ENCODE measurements at regions not wholly inside any gene's neighbourhood (a gene's known extent, or its start where the extent isn't known, plus 50 kb on each side); places are given as distances from the start of the nearest gene placed in this dataset.
A peak's percentile ranks its signal among the peaks of the same experiment; 100 is the strongest.
"Not testable (repeated sequence)": the region's sequence is repeated elsewhere in the genome, so short reads cannot be mapped to it uniquely, and the experiment has no call there.

DNA sequence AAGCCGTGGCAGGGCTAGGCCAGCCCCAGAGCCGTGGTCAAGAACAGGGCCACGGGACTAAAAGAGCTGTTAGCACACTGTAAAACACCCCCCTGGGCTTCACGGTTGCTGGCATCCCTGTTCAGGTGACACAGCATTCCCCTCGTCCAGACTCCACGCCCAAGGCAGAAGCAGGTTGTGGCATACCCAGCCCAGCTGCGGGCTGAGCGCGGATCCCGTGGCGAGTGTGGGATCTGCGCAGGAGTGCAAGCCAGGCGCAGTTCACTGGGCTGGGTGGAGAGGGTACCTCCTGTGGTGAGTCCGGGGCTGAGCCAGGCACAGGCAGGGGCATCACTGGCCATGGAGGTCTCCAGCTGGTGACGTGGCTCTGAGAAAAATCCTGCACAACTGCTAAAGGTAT is 199.1 kb downstream of the FZD1 start:
- DNase-seq (ENCODE audit: low read depth), result no peak

- DNase-seq (ENCODE audit: low read depth), result peak; percentile 14
These were observed 201.4 kb downstream of the FZD1 start for GRCh38 chr7:91465595-91466061.

GRCh38 chr7:91468256-91468655 is 204.0 kb downstream of the FZD1 start:
- no peak for DNase-seq (ENCODE audit: low read depth)

DNA sequence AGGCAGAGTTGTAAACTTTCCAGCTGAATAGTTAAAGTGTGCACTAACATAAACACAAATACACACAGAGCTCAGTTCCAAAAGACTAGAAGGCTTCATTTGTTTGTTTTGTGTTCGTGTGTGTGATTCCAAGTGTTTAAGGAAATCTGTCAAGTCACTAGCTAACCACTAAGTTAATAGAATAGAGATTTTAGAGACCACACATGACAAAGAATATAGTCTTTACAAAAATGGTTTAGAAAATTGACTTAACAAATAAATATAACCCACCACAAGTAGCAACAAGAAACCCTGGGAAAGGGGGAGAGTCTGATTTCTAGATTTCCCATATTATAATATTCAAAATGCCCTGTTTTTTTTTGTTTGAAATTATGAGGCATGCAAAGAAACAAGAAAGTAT is 209.4 kb downstream of the FZD1 start:
- DNase-seq (ENCODE audit: low read depth), result no peak

DNA sequence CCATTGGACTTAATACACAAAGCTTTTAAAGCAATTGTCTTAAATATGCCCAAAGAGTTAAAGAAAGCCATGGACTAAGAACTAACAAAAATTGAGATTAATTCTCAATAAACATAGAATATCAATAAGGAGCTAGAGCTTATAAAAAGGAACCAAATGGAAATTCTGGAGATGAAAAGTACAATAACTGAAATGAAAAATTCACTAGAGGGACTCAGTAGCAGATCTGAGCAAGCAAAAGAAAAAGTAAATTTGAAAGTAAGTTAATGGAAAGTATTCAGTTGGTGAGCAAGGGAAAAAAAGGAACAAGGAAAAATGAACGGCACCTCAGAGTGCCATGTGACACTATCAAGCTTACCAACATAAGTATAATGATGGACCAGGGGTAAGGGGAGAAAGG is 209.8 kb downstream of the FZD1 start:
- no peak for DNase-seq (ENCODE audit: low read depth)

GRCh38 chr7:91480470-91480869 is 216.2 kb downstream of the FZD1 start:
- DNase-seq (ENCODE audit: low read depth), result not testable (repeated sequence)

GRCh38 chr7:91491868-91492267 is 227.6 kb downstream of the FZD1 start:
- DNase-seq (ENCODE audit: low read depth), result peak; percentile 1

DNA sequence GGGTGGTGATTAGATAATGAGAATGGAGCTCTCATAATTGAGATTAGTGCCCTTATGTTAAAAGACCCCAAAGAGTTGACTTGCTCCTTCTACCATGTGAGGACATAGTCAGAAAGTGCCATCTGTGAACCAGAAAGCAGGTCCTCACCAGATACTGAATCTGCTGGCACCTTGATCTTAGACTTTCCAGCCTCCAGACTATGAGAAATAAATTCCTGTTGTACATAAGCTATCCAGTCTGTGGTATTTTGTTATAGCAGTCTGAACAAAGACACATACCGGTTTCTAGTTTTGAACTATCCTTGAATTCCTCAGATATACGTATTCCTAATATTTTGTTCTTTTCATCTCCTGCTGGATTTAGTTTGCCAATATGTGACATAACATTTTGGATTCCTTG is 228.1 kb downstream of the FZD1 start:
- DNase-seq (ENCODE audit: low read depth), result no peak

DNA sequence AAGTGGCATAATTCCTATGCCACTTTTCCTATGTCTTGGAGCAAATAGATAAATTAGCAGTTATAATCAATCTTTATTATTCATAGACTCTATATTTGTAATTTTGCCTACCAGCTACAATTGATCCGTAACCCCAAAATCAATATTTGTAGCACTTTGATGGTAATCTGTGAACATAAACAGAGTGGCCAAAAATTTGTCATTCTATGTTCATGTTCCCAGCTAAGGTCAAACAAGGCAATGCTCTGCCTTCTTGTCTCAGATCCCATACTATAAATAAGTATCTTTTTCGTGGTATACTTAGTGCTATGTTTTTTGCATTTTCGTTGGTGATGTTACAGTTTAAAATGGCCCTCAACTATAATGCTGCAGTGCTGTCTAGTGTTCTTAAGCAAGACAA is 228.5 kb downstream of the FZD1 start:
- no peak for DNase-seq (ENCODE audit: low read depth)

- DNase-seq (ENCODE audit: low read depth), result no peak
These were observed 230.2 kb downstream of the FZD1 start for GRCh38 chr7:91494450-91494849.

DNA sequence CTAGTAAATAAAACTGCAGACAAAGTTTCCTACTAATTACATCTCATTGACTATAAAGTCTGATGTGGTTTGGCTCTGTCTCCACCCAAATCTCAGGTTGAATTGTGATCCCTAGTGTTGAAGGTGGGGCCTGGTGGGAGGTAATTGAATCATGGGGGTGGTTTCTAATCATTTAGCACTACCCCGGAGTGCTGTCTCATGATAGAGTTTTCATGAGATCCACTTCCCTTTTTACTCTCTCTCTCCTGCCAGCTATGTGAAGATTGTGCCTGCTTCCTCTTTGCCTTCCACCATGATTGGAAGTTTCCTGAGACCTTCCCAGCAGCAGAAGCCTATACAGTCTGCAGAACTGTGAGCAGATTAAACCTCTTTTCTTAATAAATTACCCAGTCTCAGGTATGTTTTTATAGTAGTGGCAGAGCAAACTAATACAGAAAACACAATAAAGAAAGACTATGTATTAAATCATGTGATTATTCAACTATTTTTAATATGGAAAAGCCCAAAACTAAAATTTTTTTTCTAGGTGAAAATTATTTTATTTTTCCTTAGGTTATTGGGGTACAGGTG is 232.1 kb downstream of the FZD1 start:
- DNase-seq (ENCODE audit: low read depth), result no peak

DNA sequence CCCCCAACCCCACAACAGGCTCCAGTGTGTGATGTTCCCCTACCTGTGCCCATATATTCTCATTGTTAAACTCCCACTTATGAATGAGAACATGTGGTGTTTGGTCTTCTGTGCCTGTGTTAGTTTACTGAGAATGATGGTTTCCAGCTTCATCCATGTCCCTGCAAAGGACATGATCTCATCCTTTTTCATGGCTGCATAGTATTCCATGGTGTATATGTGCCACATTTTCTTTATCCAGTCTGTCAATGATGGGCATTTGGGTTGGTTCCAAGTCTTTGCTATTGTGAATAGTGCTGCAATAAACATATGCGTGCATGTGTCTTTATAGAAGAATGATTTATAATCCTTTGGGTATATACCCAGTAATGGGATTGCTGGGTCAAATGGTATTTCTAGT is 233.0 kb downstream of the FZD1 start:
- not testable (repeated sequence) for DNase-seq (ENCODE audit: low read depth)

DNA sequence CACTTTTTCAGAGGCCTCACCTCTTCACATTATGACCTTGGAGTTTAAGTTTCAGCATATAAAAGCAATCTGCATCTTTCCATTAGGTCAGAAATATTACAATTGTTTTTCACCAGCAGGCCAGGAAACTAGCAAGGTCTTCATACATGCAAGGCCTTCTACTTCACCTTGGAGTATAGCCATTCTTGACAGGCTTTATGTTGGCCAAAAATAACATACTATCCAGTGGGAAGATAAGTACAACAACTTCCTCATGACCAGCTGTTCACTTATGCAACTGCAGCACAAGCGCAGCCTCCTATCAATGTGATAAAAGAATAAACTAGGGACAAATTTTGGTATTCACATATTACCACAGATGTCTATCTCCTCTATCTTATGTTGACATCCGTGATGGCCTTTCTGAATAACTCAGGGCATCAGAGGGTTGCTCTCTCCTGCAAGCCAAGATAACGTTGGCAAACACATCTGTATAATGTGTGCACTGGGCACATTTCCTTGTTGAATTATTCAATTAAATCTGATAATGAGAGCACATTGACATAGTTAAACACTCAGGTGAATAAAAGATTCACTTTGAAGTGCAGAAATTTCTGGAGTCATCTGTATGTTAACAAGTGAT is 239.8 kb downstream of the FZD1 start:
- DNase-seq (ENCODE audit: low read depth), result no peak

DNA sequence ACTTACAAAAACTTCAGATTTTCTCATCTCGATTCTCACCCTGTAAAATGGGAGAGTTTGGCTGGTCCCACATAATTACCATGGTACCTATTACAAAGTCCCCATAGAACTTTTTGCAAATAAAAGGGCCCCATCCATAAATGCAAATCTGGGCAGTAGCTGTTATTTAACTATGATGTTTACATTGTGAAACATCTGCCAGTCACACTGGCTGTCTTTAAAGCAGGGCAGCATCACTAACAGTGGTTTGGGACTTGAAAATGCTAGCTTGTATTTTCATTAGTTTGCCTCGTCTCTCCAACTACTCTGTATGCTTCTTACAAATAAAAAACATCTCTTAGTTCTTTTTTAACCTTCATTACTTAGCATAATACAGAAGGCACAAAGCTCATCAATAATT is 240.7 kb downstream of the FZD1 start:
- DNase-seq (ENCODE audit: low read depth), result no peak

GRCh38 chr7:91506966-91507365 is 242.7 kb downstream of the FZD1 start:
- DNase-seq (ENCODE audit: low read depth), result not testable (repeated sequence)

- not testable (repeated sequence) for DNase-seq (ENCODE audit: low read depth)
These were observed 247.6 kb downstream of the FZD1 start for GRCh38 chr7:91511861-91512260.

GRCh38 chr7:91512958-91513357 is 248.7 kb downstream of the FZD1 start:
- no peak for DNase-seq (ENCODE audit: low read depth)

GRCh38 chr7:91514591-91514990 is 250.4 kb downstream of the FZD1 start:
- no peak for DNase-seq (ENCODE audit: low read depth)

DNA sequence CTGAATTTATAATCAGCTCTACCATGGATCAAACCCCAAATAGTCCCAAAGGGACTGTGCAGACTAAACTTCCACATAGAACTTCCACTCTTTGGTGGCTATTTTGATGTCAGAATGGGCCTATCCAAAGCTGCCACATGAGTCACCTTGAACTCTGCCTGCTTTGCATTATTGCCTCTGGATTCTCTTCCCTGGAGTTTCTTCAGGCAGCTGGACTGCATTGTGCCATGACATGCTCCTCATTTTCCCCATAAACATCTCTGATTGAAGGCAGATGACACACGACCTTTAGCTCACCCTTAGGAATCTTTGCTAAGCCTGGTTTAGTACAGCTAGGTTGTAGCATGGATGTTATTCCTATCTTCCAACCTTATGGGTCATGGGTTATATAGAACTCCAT is 251.7 kb downstream of the FZD1 start:
- DNase-seq (ENCODE audit: low read depth), result no peak

DNA sequence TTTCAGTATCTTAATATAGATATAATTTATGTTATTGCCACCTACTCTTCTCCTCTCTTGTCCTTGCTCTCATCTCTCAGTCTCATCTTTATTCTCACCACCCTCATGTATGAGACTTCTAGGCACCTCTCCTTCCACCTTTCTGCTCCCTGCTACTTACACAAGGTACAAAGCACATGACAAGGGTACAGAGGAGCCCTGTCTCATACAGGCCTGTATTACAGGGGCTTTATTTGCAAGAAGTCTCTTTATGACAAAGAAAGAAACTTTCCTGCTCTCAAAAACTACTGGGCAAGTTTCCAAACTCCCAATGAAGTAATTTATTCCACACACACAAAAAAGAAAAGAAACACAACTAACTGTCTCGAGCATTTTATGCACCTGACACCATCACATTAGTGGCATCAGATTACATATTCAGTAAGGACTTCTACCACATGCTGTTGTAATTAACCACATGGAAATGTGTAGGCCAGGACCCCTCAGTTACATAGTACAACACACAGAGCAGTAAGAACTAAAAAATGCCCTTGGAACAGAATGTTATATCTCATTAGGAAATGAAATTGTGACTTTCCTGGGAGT is 253.1 kb downstream of the FZD1 start:
- DNase-seq (ENCODE audit: low read depth), result no peak

DNA sequence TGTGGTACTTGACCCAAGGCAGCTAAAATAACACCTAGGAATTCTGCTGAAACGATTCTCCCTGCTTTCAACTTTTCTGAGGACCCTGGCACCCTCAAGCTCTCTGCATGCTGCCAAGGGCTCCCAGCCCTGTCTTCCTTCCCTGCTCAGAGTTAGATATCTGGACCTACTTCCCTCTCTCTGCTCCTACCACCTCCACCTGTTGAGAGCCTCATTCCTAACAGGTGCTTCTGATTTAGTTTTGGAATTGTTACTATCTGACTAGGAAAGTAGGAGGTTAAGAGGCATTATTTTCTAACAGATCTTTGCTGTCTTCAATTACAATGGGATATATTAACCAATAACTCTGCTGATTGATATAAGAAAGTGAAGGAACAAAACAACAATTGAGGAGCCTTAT is 253.8 kb downstream of the FZD1 start:
- no peak for DNase-seq (ENCODE audit: low read depth)

DNA sequence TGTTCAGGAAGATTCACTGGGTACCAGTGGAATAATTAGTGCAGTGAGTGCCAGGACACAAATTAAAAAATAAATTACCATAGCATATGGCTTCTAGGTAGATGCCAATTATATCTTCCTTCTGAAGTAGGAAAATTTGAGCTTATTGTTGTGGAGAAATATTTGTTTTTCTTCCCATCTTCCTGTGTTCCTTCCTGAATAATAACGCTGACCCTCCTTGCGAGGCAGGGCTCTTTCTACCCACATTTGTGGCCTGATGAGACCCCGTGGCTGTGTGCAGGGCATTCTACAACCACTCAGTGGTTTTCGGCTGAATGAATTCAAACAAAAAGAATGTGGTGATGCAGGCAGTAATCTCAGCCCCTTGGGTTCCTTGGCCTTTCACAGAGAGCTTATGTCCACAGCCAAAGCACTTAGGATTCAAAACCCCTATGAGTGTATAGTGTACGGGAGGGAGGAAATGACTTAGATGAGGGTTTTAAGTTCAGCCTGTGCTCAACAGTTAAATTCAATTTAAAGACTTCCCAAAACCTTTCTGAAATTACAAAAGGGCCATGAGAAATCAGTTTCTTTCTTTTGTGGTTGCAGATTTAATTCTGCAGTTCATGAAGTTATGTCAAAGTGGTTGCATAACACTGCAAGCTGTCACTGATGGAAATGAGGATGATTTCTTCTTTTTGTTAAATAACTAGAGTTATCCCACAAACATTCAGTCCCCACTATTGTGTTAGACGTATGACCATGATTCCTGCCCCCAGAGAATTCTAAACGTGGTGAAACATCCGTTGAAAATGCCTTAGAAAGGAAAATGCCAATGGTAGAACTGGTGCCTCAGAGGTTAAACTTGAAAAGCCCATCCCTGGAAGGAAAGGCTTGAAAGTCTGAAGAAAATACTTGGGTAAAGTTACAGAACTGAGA is 255.3 kb downstream of the FZD1 start:
- no peak for DNase-seq (ENCODE audit: low read depth)

DNA sequence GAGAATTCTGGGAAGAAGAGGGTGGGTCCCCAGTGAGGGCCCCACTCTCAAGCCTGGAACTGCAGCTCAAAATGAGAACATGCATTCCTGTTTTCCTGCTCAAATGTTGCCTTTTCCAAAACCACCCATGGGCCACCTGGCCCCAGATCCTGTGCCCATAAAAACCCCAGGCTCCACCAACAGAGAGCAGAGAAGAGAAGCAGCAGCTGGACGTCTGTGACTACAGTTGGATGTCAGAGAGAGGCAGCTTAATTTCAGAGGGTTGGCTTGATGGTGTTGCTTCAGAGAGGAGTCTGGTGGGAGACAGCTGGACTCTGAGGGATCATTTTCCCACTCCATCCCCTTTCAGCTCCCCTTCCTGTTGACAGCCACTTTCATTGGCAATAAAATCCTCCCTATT is 256.4 kb downstream of the FZD1 start:
- DNase-seq (ENCODE audit: low read depth), result no peak

All from fibroblast of the conjunctiva (primary cell).